ENCODE measurements at regions not wholly inside any gene's neighbourhood (a gene's known extent, or its start where the extent isn't known, plus 50 kb on each side); places are given as distances from the start of the nearest gene placed in this dataset.

DNA sequence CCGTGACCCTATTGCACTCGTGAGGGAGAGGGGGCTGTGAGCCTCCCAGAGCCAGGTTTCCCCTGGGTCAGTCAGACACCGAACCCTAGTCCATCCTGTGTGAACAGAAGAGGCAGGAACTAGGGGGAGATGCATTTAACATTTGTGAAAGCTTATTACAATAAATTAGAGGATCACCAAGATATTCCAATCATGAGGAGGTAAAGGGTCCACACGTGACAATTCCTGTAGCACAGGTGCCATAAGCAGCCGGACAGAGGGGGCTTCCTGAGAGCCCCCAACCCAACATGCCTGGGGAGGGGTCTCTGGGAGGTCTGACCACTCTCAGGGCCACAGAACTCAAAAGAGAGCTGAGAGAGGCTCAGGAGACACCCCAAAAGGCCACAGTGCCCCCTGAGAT, 93.3 kb downstream of the KCNF1 start:
- H2BK20ac ChIP-seq (ENCODE audit: low read depth, low read length) = 0 out of 2 replicates have a peak overlapping the region, but pooled peaks have one; percentile 32

More for the DNA sequence above, 93.3 kb downstream of the KCNF1 start:
- no peak for DNase-seq
- WGBS, 2 experiments (ENCODE audit: extremely low coverage in 2 of 2, insufficient read length in 1 of 2) = no CpG with 5 or more reads among the region's 5 CpGs
- TF ChIP-seq RFX5 (IDR thresholded peaks at IDR 0.05; ENCODE audit: low read depth, low read length) (no peak), POLR2A (IDR thresholded peaks at IDR 0.05; ENCODE audit: low read depth, low read length) (no peak), MXI1 (IDR thresholded peaks at IDR 0.05; ENCODE audit: borderline replicate concordance, low read depth, low read length) (no peak), BHLHE40 (IDR thresholded peaks at IDR 0.05; ENCODE audit: low read depth, low read length) (no peak), RCOR1 (IDR thresholded peaks at IDR 0.05; ENCODE audit: insufficient replicate concordance, low read length) (no peak), MAZ (IDR thresholded peaks at IDR 0.05; ENCODE audit: borderline replicate concordance, low read depth, low read length) (no peak), RAD21 (IDR thresholded peaks at IDR 0.05; ENCODE audit: low read length) (no peak), NFE2L2 (IDR thresholded peaks at IDR 0.05; ENCODE audit: low read depth, low read length) (no peak), FOS (IDR thresholded peaks at IDR 0.05; ENCODE audit: low read depth, low read length) (no peak), CEBPB (IDR thresholded peaks at IDR 0.05; ENCODE audit: low read depth, low read length) (no peak), SMC3 (IDR thresholded peaks at IDR 0.05; ENCODE audit: low read depth, low read length) (no peak), MAFK (IDR thresholded peaks at IDR 0.05; ENCODE audit: low read depth, low read length) (no peak), CHD1 (IDR thresholded peaks at IDR 0.05; ENCODE audit: low read depth, low read length) (no peak)
- TF ChIP-seq, protein P1, sequence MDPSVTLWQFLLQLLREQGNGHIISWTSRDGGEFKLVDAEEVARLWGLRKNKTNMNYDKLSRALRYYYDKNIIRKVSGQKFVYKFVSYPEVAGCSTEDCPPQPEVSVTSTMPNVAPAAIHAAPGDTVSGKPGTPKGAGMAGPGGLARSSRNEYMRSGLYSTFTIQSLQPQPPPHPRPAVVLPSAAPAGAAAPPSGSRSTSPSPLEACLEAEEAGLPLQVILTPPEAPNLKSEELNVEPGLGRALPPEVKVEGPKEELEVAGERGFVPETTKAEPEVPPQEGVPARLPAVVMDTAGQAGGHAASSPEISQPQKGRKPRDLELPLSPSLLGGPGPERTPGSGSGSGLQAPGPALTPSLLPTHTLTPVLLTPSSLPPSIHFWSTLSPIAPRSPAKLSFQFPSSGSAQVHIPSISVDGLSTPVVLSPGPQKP (IDR thresholded peaks at IDR 0.05; ENCODE audit: borderline replicate concordance, low read depth, low read length) = no peak
- TF ChIP-seq, protein P2, sequence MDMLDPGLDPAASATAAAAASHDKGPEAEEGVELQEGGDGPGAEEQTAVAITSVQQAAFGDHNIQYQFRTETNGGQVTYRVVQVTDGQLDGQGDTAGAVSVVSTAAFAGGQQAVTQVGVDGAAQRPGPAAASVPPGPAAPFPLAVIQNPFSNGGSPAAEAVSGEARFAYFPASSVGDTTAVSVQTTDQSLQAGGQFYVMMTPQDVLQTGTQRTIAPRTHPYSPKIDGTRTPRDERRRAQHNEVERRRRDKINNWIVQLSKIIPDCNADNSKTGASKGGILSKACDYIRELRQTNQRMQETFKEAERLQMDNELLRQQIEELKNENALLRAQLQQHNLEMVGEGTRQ (IDR thresholded peaks at IDR 0.05; ENCODE audit: low read depth, low read length) = no peak
- TF ChIP-seq, protein P3, sequence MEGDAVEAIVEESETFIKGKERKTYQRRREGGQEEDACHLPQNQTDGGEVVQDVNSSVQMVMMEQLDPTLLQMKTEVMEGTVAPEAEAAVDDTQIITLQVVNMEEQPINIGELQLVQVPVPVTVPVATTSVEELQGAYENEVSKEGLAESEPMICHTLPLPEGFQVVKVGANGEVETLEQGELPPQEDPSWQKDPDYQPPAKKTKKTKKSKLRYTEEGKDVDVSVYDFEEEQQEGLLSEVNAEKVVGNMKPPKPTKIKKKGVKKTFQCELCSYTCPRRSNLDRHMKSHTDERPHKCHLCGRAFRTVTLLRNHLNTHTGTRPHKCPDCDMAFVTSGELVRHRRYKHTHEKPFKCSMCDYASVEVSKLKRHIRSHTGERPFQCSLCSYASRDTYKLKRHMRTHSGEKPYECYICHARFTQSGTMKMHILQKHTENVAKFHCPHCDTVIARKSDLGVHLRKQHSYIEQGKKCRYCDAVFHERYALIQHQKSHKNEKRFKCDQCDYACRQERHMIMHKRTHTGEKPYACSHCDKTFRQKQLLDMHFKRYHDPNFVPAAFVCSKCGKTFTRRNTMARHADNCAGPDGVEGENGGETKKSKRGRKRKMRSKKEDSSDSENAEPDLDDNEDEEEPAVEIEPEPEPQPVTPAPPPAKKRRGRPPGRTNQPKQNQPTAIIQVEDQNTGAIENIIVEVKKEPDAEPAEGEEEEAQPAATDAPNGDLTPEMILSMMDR (conservative IDR thresholded peaks at IDR 0.05; ENCODE audit: low read depth, low read length) = no peak
- H3K79me1 ChIP-seq (ENCODE audit: low read depth in 1 of 2, low read length in 2 of 2) = no peaks in the 10 kb centered on the region
- H2AK9ac ChIP-seq (replicated peaks; ENCODE audit: low read depth, low read length, poor library complexity) = no peak overlapping the region
- dilution Hi-C loops (cut with HindIII; ENCODE audit: low sequenced_read_pairs, unreplicated experiment) (no loop called here), in situ Hi-C loops (cut with MboI; ENCODE audit: low sequenced_read_pairs) (no loop called here), intact Hi-C loops (cut with micrococcal nuclease) (no loop called here)
- H3K9ac ChIP-seq (ENCODE audit: low read depth, low read length) = no peak overlapping the region
- ChIA-PET CTCF (no interaction called here), POLR2A (ENCODE audit: unreplicated experiment) (no interaction called here)
- no peak overlapping the region for H4K8ac ChIP-seq (ENCODE audit: low read depth in 2 of 2, low read length in 2 of 2)
- H3K27me3 ChIP-seq (ENCODE audit: control insufficient read depth, insufficient read depth, low read length) = no peaks in the 10 kb centered on the region
- no peak overlapping the region for H3K18ac ChIP-seq (ENCODE audit: low read depth, low read length)
- H4K91ac ChIP-seq (ENCODE audit: insufficient read depth, low read depth, low read length) = no peak overlapping the region
- H3K4me1 ChIP-seq (ENCODE audit: control insufficient read depth, insufficient read depth, low read length) = no peaks in the 10 kb centered on the region
- H2AK5ac ChIP-seq (ENCODE audit: low read depth, low read length) = 0 out of 2 replicates have a peak overlapping the region, but pooled peaks have one; percentile 12
- no peaks in the 10 kb centered on the region for H3K9me3 ChIP-seq (ENCODE audit: control insufficient read depth, insufficient read depth, low read length)
- no peak overlapping the region for H2AFZ ChIP-seq (replicated peaks; ENCODE audit: low read length, poor library complexity)
- H3K4ac ChIP-seq (ENCODE audit: low read depth, low read length) = 0 out of 2 replicates have a peak overlapping the region, but pooled peaks have one; percentile 39
- H3K27ac ChIP-seq (ENCODE audit: insufficient read depth, low read length) = no peak overlapping the region
- peak overlapping the region; percentile 42; the same call in 1 of the 2 replicates for H3K23ac ChIP-seq (ENCODE audit: low read depth, low read length)
- no peak overlapping the region for H4K5ac ChIP-seq (ENCODE audit: low read depth, low read length)
- H4K20me1 ChIP-seq (ENCODE audit: insufficient read depth, low read length) = no peaks in the 10 kb centered on the region
- H3K36me3 ChIP-seq (ENCODE audit: control insufficient read depth, insufficient read depth, low read length) = no peaks in the 10 kb centered on the region
- no peak overlapping the region for H2BK5ac ChIP-seq (ENCODE audit: low read depth, low read length, poor library complexity, severe bottlenecking)
- no peak overlapping the region for H3K56ac ChIP-seq (ENCODE audit: extremely low read depth, insufficient read depth, low read length)
- H2BK15ac ChIP-seq (ENCODE audit: low read depth, low read length) = no peak overlapping the region; the same call in 2 of the 3 replicates
- H3K9me1 ChIP-seq (ENCODE audit: insufficient read depth, low read length) = peaks cover 5% of the 10 kb centered on the region
- no peak overlapping the region for H3K14ac ChIP-seq (replicated peaks; ENCODE audit: low read depth, low read length)
- H2BK120ac ChIP-seq (ENCODE audit: low read depth, low read length) = no peak overlapping the region
- H3K4me2 ChIP-seq (ENCODE audit: low read depth, low read length) = no peak overlapping the region
- H3K4me3 ChIP-seq (ENCODE audit: insufficient read depth, low read depth, low read length) = no peak overlapping the region
- no TSS peak for BruUV-seq (replicated peaks)
- ATAC-seq (ENCODE audit: low read depth) = no peak
